Bronchial epithelial cell (primary cell): ENCODE measurements at regions not wholly inside any gene's neighbourhood (a gene's known extent, or its start where the extent isn't known, plus 50 kb on each side); places are given as distances from the start of the nearest gene placed in this dataset.

Source experiments
- DNase-seq: peaks from one replicate; pipeline ENCODE4 v3.0.0-alpha.2; 2010; ENCODE audit warnings: low read depth
- FAIRE-seq: peaks from 2 replicates; lab custom pipeline; 2011; peaks lifted over from hg19 to GRCh38; lab: Jason Lieb, UNC
- H3K27me3 ChIP-seq: 2 replicates; pipeline ENCODE4 v1.5.1; 2011; ENCODE audit warnings: low read length; ENCODE audit not compliant: control insufficient read depth, insufficient read depth
- H3K36me3 ChIP-seq: 2 replicates; pipeline ENCODE4 v1.5.1; 2011; ENCODE audit warnings: low read length; ENCODE audit not compliant: control insufficient read depth, insufficient read depth
- H3K4me3 ChIP-seq: 2 replicates; pipeline ENCODE4 v1.5.1; 2011; ENCODE audit warnings: mild to moderate bottlenecking, low read depth, low read length, control low read depth
- TF ChIP-seq, protein P1 (sequence below): IDR thresholded peaks from 2 replicates; pipeline ENCODE4 v1.5.1; 2011; ENCODE audit warnings: mild to moderate bottlenecking, moderate library complexity, low read length, control low read depth, inconsistent platforms; ENCODE audit not compliant: insufficient read depth, severe bottlenecking

DNA sequence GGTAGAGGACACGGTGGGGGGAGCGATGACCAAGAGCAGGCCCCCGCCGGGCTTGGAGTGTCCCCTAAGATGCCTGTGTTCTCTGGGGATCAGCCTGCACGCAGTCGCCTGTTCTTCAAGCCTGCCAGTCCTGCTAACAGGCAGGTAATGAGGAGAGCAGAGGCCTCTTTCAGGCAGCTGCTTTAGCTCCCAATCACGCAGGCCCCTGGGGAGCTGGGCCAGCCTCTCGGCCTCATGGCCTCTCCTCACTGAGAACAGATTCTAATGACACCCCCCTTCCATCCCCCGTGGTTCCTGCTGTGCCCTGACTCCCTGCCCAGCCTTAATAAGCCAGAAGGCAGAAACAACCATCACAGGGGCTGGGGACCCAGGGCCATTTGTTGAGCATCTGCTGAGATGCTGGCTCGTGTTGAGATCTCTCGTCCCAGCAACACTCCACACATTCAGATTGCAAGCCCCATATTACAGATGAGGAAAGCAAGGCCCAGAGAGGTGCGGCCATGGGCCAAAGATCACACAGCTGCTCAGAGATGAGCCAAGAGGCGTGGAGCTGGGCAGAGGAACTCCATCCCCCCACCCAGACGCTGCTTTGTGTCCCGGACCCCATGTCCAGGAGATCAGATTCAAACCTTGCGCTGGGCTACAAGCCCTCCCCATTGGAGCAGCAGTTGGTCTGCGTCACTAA is 71.6 kb upstream of the CASZ1 start:
- TF ChIP-seq, protein P1, sequence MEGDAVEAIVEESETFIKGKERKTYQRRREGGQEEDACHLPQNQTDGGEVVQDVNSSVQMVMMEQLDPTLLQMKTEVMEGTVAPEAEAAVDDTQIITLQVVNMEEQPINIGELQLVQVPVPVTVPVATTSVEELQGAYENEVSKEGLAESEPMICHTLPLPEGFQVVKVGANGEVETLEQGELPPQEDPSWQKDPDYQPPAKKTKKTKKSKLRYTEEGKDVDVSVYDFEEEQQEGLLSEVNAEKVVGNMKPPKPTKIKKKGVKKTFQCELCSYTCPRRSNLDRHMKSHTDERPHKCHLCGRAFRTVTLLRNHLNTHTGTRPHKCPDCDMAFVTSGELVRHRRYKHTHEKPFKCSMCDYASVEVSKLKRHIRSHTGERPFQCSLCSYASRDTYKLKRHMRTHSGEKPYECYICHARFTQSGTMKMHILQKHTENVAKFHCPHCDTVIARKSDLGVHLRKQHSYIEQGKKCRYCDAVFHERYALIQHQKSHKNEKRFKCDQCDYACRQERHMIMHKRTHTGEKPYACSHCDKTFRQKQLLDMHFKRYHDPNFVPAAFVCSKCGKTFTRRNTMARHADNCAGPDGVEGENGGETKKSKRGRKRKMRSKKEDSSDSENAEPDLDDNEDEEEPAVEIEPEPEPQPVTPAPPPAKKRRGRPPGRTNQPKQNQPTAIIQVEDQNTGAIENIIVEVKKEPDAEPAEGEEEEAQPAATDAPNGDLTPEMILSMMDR: no peak
- Histone ChIP-seq H3K36me3 (no peaks in the 10 kb centered on the region), H3K27me3 (peaks cover 5% of the 10 kb centered on the region), H3K4me3 (no peak overlapping the region)
- no peak for DNase-seq
- FAIRE-seq: no peak

- DNase-seq (no peak), FAIRE-seq (peak; percentile 58)
- Histone ChIP-seq H3K27me3 (peaks cover 5% of the 10 kb centered on the region), H3K4me3 (no peak overlapping the region), H3K36me3 (no peaks in the 10 kb centered on the region)
- TF ChIP-seq, protein P1: no peak
Observed at GRCh38 chr1:10868599-10868965, 72.1 kb upstream of the CASZ1 start.

DNA sequence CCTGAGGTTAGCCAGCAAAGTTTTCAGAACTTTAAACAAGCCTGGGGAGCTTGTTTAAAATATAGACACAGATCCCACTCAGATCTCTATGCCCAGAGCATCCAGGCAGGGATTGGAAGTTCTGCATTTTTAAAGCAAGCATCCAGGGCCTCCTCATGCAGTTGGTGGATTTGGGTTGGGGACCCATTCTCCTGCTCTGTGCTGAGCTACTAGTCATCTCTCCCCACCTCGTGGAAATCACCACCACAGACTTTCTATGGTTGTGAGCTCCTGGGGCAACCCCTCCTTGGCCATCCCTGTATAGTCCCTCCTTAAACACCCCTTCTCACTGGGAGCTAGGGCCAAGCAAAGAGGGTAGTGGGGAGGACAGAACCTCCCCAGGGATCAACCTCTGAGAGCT is 73.5 kb upstream of the CASZ1 start:
- FAIRE-seq (no peak), DNase-seq (no peak)
- TF ChIP-seq, protein P1: no peak
- Histone ChIP-seq H3K4me3 (no peak overlapping the region), H3K27me3 (peaks cover 2% of the 10 kb centered on the region), H3K36me3 (no peaks in the 10 kb centered on the region)

- H3K4me3 ChIP-seq: no peak overlapping the region
- FAIRE-seq: no peak
- H3K27me3 ChIP-seq: peaks cover 2% of the 10 kb centered on the region
- no peaks in the 10 kb centered on the region for H3K36me3 ChIP-seq
- no peak for DNase-seq
- TF ChIP-seq, protein P1: no peak
Observed at GRCh38 chr1:10870493-10871096, 74.1 kb upstream of the CASZ1 start.

DNA sequence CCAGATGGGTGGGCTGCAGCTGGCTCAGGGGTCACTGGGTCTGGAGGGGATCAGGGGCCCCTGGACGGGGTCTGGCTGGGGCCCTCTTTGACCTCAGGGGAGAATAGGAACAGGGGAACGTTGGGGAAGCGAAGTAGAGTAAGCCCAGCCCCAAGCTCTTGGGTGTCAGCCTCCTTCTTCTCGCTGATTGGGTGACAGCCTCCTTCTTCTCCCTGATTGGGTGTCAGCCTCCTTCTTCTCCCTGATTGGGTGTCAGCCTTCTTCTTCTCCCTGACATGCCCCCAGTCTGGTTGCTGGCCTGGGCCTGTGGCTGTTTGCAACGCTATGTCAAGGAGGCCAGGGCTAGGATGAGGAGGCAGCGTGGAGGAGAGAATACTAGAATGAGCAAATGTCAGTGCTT is 76.7 kb upstream of the CASZ1 start:
- FAIRE-seq (no peak), DNase-seq (no peak)
- Histone ChIP-seq H3K36me3 (no peaks in the 10 kb centered on the region), H3K27me3 (peaks cover 2% of the 10 kb centered on the region), H3K4me3 (no peak overlapping the region)
- TF ChIP-seq, protein P1: no peak
